ENCODE measurements at regions not wholly inside any gene's neighbourhood (a gene's known extent, or its start where the extent isn't known, plus 50 kb on each side); places are given as distances from the start of the nearest gene placed in this dataset.

- in situ Hi-C loops (cut with HindIII; ENCODE audit: low pct_unique_long_range_greater_than_20kb, low sequenced_read_pairs): no loop called here
- DNase-seq (ENCODE audit: low read depth): no peak
Measured at GRCh38 chr1:222326006-222326709, 221.7 kb downstream of the HHIPL2 start.

GRCh38 chr1:222325506-222325905, 222.4 kb downstream of the HHIPL2 start:
- in situ Hi-C loops (cut with HindIII; ENCODE audit: low pct_unique_long_range_greater_than_20kb, low sequenced_read_pairs): no loop called here

GRCh38 chr1:222314839-222315238, 233.1 kb downstream of the HHIPL2 start:
- no peak for DNase-seq (ENCODE audit: low read depth)
- in situ Hi-C loops (cut with HindIII; ENCODE audit: low pct_unique_long_range_greater_than_20kb, low sequenced_read_pairs): no loop called here

More at GRCh38 chr1:222325506-222325905, 222.4 kb downstream of the HHIPL2 start:
- DNase-seq (ENCODE audit: low read depth): no peak

GRCh38 chr1:222310836-222311235, 237.1 kb downstream of the HHIPL2 start:
- no peak for DNase-seq (ENCODE audit: low read depth)
- in situ Hi-C loops (cut with HindIII; ENCODE audit: low pct_unique_long_range_greater_than_20kb, low sequenced_read_pairs): no loop called here

- DNase-seq (ENCODE audit: low read depth): no peak
- in situ Hi-C loops (cut with HindIII; ENCODE audit: low pct_unique_long_range_greater_than_20kb, low sequenced_read_pairs): no loop called here
Measured at GRCh38 chr1:222307621-222308020, 240.3 kb downstream of the HHIPL2 start.

- DNase-seq (ENCODE audit: low read depth): no peak
- in situ Hi-C loops (cut with HindIII; ENCODE audit: low pct_unique_long_range_greater_than_20kb, low sequenced_read_pairs): no loop called here
Measured at GRCh38 chr1:222306512-222306911, 241.4 kb downstream of the HHIPL2 start.

- in situ Hi-C loops (cut with HindIII; ENCODE audit: low pct_unique_long_range_greater_than_20kb, low sequenced_read_pairs): no loop called here
Measured at GRCh38 chr1:222306011-222306410, 241.9 kb downstream of the HHIPL2 start.

GRCh38 chr1:222301652-222302051, 246.3 kb downstream of the HHIPL2 start:
- in situ Hi-C loops (cut with HindIII; ENCODE audit: low pct_unique_long_range_greater_than_20kb, low sequenced_read_pairs): no loop called here
- no peak for DNase-seq (ENCODE audit: low read depth)

More at GRCh38 chr1:222306011-222306410, 241.9 kb downstream of the HHIPL2 start:
- DNase-seq (ENCODE audit: low read depth): no peak

- in situ Hi-C loops (cut with HindIII; ENCODE audit: low pct_unique_long_range_greater_than_20kb, low sequenced_read_pairs): no loop called here
- no peak for DNase-seq (ENCODE audit: low read depth)
Measured at GRCh38 chr1:222299524-222299923, 248.4 kb downstream of the HHIPL2 start.

GRCh38 chr1:222290866-222291265, 257.0 kb downstream of the HHIPL2 start:
- no peak for DNase-seq (ENCODE audit: low read depth)
- in situ Hi-C loops (cut with HindIII; ENCODE audit: low pct_unique_long_range_greater_than_20kb, low sequenced_read_pairs): no loop called here

- in situ Hi-C loops (cut with HindIII; ENCODE audit: low pct_unique_long_range_greater_than_20kb, low sequenced_read_pairs): no loop called here
- DNase-seq (ENCODE audit: low read depth): no peak
Measured at GRCh38 chr1:222288053-222288452, 259.9 kb downstream of the HHIPL2 start.

- no peak for DNase-seq (ENCODE audit: low read depth)
- in situ Hi-C loops (cut with HindIII; ENCODE audit: low pct_unique_long_range_greater_than_20kb, low sequenced_read_pairs): no loop called here
Measured at GRCh38 chr1:222286011-222286410, 261.9 kb downstream of the HHIPL2 start.

- no peak for DNase-seq (ENCODE audit: low read depth)
- in situ Hi-C loops (cut with HindIII; ENCODE audit: low pct_unique_long_range_greater_than_20kb, low sequenced_read_pairs): no loop called here
Measured at GRCh38 chr1:222285526-222285925, 262.4 kb downstream of the HHIPL2 start.

GRCh38 chr1:222284466-222284865, 263.4 kb downstream of the HHIPL2 start:
- in situ Hi-C loops (cut with HindIII; ENCODE audit: low pct_unique_long_range_greater_than_20kb, low sequenced_read_pairs): no loop called here
- DNase-seq (ENCODE audit: low read depth): no peak

GRCh38 chr1:222283147-222283768, 264.6 kb downstream of the HHIPL2 start:
- no peak for DNase-seq (ENCODE audit: low read depth)
- in situ Hi-C loops (cut with HindIII; ENCODE audit: low pct_unique_long_range_greater_than_20kb, low sequenced_read_pairs): no loop called here

GRCh38 chr1:222279591-222279990, 268.3 kb downstream of the HHIPL2 start:
- in situ Hi-C loops (cut with HindIII; ENCODE audit: low pct_unique_long_range_greater_than_20kb, low sequenced_read_pairs): no loop called here
- no peak for DNase-seq (ENCODE audit: low read depth)

- no peak for DNase-seq (ENCODE audit: low read depth)
- in situ Hi-C loops (cut with HindIII; ENCODE audit: low pct_unique_long_range_greater_than_20kb, low sequenced_read_pairs): no loop called here
Measured at GRCh38 chr1:222278501-222278900, 269.4 kb downstream of the HHIPL2 start.

GRCh38 chr1:222275729-222276465, 272.0 kb downstream of the HHIPL2 start:
- DNase-seq (ENCODE audit: low read depth): no peak
- in situ Hi-C loops (cut with HindIII; ENCODE audit: low pct_unique_long_range_greater_than_20kb, low sequenced_read_pairs): no loop called here

GRCh38 chr1:222275001-222275728, 272.7 kb downstream of the HHIPL2 start:
- in situ Hi-C loops (cut with HindIII; ENCODE audit: low pct_unique_long_range_greater_than_20kb, low sequenced_read_pairs): no loop called here
- DNase-seq (ENCODE audit: low read depth): no peak
